HG03520 (cell line): ENCODE measurements at regions not wholly inside any gene's neighbourhood (a gene's known extent, or its start where the extent isn't known, plus 50 kb on each side); places are given as distances from the start of the nearest gene placed in this dataset.
"Not testable (repeated sequence)": the region's sequence is repeated elsewhere in the genome, so short reads cannot be mapped to it uniquely, and the experiment has no call there.

Experiments
- ATAC-seq: cut with Tn5 transposase; IDR thresholded peaks from one replicate; pipeline ENCODE4 v1.9.1; 2021; ENCODE audit warnings: mild to moderate bottlenecking, moderate library complexity; ENCODE audit not compliant: unreplicated experiment

- no peak for ATAC-seq
Measured at GRCh38 chr7:20519645-20520044, 95.8 kb upstream of the ABCB5 start.

- no peak for ATAC-seq
Measured at GRCh38 chr7:20520530-20520929, 94.9 kb upstream of the ABCB5 start.

GRCh38 chr7:20521243-20521642, 94.2 kb upstream of the ABCB5 start:
- ATAC-seq = no peak

GRCh38 chr7:20529260-20529659, 86.2 kb upstream of the ABCB5 start:
- no peak for ATAC-seq

GRCh38 chr7:20532890-20533289, 82.6 kb upstream of the ABCB5 start:
- no peak for ATAC-seq

GRCh38 chr7:20534543-20534942, 80.9 kb upstream of the ABCB5 start:
- no peak for ATAC-seq

GRCh38 chr7:20535541-20535940, 79.9 kb upstream of the ABCB5 start:
- no peak for ATAC-seq

- ATAC-seq = no peak
Measured at GRCh38 chr7:20539201-20539600, 76.3 kb upstream of the ABCB5 start.

GRCh38 chr7:20541608-20542349, 73.7 kb upstream of the ABCB5 start:
- ATAC-seq = peak; percentile 79

- ATAC-seq = no peak
Measured at GRCh38 chr7:20542594-20542993, 72.9 kb upstream of the ABCB5 start.

GRCh38 chr7:20543500-20543899, 72.0 kb upstream of the ABCB5 start:
- ATAC-seq = no peak

GRCh38 chr7:20545016-20545415, 70.5 kb upstream of the ABCB5 start:
- ATAC-seq = no peak

GRCh38 chr7:20546958-20547357, 68.5 kb upstream of the ABCB5 start:
- not testable (repeated sequence) for ATAC-seq

GRCh38 chr7:20554072-20554471, 61.4 kb upstream of the ABCB5 start:
- ATAC-seq = no peak

GRCh38 chr7:20556091-20556490, 59.4 kb upstream of the ABCB5 start:
- ATAC-seq = no peak

GRCh38 chr7:20557116-20557515, 58.4 kb upstream of the ABCB5 start:
- ATAC-seq = no peak

GRCh38 chr7:20558963-20559716, 56.3 kb upstream of the ABCB5 start:
- ATAC-seq = no peak

GRCh38 chr7:20559883-20560282, 55.6 kb upstream of the ABCB5 start:
- no peak for ATAC-seq

GRCh38 chr7:20560325-20561180, 54.9 kb upstream of the ABCB5 start:
- ATAC-seq = no peak

- ATAC-seq = no peak
Measured at GRCh38 chr7:20561466-20561865, 54.0 kb upstream of the ABCB5 start.

- no peak for ATAC-seq
Measured at GRCh38 chr7:20561908-20562307, 53.6 kb upstream of the ABCB5 start.
